Stimulated activated CD8-positive, alpha-beta memory T cell treated with anti-CD3 and anti-CD28 coated beads, Interleukin-7, amount 100 ng/mL, for 48 hours (primary cell): ENCODE measurements at regions not wholly inside any gene's neighbourhood (a gene's known extent, or its start where the extent isn't known, plus 50 kb on each side); places are given as distances from the start of the nearest gene placed in this dataset.

Experiments
- DNase-seq, 2 donors: peaks; one replicate each; pipeline ENCODE4 v3.0.0-alpha.2; 2020; ENCODE audit warnings: low read depth in 1 of 2; ENCODE audit errors: extremely low read depth in 1 of 2

DNA sequence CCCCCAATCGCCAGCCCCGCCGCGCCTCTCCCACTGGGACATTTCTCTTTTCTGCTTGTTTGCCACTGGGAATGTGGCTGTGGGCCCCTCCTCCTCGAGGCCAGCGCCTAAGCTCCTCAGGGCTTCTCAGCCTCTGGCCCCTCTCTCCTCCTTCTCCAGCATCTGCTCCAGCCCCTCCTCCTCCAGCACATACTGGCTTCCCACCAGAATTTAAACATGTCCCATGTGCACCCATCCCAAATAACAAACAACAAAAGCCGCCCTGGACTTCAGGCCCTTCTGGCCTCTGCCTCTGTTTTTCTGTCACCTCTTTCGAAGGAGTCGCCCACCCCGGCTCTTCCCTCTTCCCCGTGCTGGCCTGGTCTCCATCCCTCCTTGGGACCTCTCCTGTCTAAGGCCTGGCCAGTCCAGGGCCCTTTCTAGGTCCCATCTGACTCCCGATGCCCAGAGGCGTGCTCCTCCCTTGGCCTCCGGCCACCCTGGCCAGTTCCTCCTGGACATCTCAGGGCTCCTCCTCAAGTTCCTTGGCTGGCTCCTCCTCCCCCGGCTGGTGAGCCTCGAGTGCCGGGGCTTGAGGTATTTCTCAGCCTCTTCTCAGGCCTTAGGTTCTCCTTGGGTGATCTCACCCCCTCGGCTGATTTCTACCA, 94.6 kb upstream of the SLC6A6 start:
- no peak for DNase-seq

GRCh38 chr3:14311729-14312128, 90.7 kb upstream of the SLC6A6 start:
- DNase-seq, result no peak

DNA sequence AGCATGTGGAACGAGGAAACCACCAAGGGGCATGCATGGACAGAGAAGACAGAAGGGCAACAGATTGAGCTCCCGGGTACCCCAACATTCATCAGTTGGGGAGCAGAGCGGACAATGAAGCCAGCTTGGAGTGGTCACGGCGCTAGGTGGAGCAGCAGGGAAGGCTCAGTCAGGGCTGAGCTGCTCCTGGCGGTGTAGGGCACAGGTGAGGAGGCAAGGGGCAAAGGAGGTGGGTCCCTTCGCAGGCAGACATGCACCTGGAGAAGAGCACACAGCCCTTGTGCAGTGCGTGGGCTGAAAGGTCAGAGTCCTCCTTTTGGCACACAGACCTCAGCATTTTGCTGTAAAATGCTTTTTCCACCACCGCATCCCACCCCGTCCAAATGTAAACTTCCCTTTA, 90.0 kb upstream of the SLC6A6 start:
- DNase-seq, result no peak

- DNase-seq, result no peak
These were observed 85.3 kb upstream of the SLC6A6 start for GRCh38 chr3:14317057-14317553.

- no peak for DNase-seq
These were observed 83.8 kb upstream of the SLC6A6 start for GRCh38 chr3:14318646-14319045.

DNA sequence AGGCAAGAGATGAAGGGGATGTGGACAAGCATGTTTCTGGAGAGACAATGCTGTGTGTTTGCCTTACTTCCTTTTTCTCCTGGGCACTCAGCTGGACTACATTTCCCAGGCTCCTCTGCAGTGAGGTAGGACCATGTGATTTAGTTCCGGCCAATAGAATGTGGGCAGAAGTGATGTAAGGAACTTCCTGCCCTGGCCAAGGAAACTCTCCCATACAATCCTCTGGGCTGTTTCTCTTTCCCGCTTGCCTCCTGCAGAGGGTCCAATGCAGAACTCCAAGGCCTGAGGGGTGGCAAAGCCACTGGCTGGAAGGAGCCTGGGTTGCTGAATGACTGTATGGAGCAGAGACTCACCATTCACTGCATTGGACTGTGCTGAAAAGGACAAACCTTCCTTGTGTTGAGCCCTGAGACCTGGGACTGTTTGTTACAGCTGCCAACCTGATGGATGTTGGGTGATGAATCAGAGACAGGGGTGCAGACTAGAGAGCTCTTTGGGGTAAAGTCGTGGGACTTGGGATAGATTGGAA, 82.7 kb upstream of the SLC6A6 start:
- DNase-seq, result peak in 1 of 2 donors; percentile 9

DNA sequence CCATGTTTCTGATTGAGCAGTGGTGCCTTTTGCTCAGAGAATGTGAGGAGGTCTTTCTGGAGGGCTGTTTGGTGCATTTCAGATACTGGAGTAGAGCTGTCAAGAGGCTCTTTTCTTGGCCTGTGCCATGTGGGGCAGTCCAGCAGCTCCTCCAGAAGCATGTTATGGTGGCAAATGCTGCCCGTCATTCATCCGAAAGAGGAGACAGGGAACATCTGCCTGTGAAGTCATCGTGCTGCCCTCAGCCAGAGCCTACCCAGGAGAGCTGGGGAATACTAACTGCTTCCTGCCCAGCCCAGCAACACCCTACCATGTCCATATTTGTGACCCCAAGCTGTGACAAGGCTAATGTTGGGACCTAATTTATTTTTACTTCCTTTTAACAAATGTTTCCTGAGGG, 82.2 kb upstream of the SLC6A6 start:
- no peak for DNase-seq

GRCh38 chr3:14322001-14322400, 80.4 kb upstream of the SLC6A6 start:
- DNase-seq, result no peak

DNA sequence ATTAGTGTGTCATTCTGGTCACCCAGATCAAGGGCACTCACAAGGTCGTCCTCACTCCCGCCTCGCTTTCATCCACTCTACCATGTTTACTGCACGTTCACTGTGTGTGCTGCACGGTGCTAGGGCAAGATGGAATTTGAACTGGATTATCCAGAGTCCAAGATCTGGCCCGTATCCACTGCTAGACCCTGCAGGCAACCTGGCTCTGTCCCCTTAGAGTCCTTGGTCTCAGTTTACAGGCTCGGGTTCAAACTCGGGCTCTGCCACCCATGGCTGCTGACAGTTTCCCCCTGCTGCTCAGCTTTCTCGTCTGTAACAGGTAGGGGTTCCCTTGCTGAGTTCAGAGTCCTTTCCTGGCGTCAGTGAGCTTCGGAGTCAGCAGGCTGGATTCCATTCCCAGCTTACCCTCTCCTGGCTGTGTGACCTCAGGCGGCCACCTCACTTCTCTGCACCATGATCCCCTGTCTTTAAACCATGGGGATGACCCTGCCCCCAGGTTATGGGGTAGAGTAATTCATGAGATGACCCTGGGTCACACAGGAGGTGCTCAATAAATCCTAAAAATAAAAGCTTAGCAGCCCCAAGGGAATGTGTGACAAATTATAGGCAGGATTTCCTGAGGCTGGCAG, 79.6 kb upstream of the SLC6A6 start:
- no peak for DNase-seq

GRCh38 chr3:14323401-14324223, 78.8 kb upstream of the SLC6A6 start:
- no peak for DNase-seq

GRCh38 chr3:14324224-14324944, 78.0 kb upstream of the SLC6A6 start:
- DNase-seq, result no peak

GRCh38 chr3:14328422-14328821, 74.0 kb upstream of the SLC6A6 start:
- no peak for DNase-seq

DNA sequence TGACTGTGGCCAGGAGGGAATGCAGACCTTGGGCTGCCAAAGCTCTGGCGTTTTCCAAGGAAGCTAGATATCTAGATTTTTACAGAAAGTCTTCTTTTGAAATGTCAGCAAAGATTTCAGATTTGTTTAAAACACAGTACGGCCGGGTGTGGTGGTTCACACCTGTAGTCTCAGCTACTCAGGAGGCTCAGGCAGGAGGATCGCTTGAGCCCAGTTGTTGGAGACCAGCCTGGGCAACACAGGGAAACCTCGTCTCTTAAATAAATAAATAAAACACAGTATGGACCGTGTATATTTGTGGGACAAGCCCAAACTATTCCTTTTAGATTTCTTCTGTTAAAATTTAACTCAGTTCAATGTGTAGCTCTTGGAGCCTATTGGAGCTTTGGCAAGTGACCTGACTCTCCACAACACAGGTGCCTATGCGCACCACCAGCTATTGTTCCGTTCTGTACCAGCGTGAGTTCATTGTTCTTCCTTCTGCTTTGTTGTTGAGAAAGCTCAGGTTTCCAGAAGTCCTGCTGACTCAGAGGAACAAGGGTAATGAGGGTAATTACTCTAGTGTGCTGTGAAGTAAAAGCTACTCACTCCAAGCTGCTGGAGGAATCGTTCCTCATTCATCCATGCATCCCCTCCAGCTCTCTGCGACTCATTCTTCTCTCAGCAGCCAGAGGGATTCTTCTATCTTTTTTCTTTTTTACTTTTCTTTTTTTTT, 73.1 kb upstream of the SLC6A6 start:
- no peak for DNase-seq

GRCh38 chr3:14329842-14330241, 72.6 kb upstream of the SLC6A6 start:
- DNase-seq, result no peak

DNA sequence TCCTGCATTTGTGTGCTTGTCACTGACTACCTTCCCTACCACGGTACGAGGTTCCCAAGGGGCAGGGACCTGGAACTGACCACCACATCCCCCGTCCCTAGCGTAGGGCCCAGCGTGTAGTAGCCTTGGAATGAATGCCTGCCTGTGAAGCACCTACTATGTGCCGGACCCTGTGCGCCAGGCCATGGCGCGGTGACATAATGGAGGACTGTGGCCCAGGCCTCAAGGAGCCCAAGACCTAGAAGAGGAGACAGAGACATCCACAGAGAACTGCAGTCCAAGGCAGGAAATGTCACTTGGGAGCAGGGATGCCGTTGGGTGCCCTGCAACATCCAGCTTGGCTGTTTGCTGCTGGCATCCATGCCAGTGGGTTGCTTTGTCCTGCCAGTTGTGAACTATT, 71.9 kb upstream of the SLC6A6 start:
- DNase-seq, result no peak

GRCh38 chr3:14331251-14331650, 71.2 kb upstream of the SLC6A6 start:
- no peak for DNase-seq

GRCh38 chr3:14332392-14332791, 70.0 kb upstream of the SLC6A6 start:
- DNase-seq, result no peak

GRCh38 chr3:14333215-14333614, 69.2 kb upstream of the SLC6A6 start:
- no peak for DNase-seq

DNA sequence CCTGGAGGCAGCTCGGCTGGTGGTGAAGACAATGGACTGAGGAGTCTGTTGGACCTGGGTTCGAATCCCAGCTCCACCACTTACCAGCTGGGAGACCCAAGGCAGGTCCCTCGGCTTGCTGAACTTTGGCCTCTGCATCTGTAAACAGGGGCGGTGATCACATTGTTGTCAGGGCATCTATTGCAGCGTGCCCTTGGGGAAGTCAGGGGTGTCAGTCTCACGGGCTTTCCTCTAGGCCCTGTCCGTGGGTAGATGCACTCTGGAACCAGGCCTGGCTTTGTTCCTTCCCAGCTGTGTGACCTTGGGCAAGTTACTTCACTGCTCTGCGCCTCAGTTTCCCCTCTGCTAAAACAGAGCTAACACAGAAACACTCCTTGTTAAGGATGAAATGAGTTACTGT, 68.8 kb upstream of the SLC6A6 start:
- no peak for DNase-seq

DNA sequence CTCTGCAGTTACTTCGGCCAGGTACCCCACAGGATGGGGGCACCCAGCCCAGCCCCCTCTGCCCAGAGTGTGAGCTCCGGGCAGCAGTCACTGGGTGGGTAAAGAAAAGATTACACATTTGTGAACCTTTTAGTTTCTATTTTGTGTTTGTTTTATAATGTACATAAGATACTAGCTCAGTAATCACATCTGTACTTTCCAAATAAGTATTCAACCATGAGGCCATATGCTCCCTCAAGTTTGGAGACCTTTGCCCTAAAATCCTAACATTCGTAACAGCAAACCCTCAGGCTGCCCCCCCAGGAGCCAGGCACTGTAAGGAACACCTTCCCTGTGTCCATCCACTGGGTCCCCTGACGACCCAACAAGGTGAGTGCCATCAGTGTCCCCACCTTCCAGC, 68.3 kb upstream of the SLC6A6 start:
- no peak for DNase-seq
